ENCODE measurements at regions not wholly inside any gene's neighbourhood (a gene's known extent, or its start where the extent isn't known, plus 50 kb on each side); places are given as distances from the start of the nearest gene placed in this dataset.
"Not testable (repeated sequence)": the region's sequence is repeated elsewhere in the genome, so short reads cannot be mapped to it uniquely, and the experiment has no call there.

- no peak for DNase-seq
These were observed 380.4 kb upstream of the SORCS1 start for GRCh38 chr10:107544706-107545520.

DNA sequence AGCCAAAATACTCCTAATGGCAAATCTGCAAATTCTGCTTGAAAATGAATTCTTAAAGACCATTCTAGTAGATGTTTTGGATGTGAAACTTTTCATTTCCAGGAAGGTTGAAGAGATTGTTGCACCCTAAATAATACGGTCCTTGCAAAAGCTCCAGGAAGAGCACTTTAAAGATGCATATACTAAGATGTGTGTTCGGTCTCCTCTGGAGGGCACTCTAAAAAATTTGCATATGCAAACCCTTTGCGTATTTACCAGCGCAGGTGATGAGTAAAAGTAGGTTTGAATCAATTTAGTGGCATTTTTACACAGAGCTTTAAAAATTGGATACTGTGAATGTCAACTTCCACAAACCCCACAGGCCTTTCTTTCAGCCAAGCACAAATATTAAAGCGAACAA is 378.1 kb upstream of the SORCS1 start:
- no peak for DNase-seq

GRCh38 chr10:107542016-107542415 is 377.5 kb upstream of the SORCS1 start:
- DNase-seq: no peak

DNA sequence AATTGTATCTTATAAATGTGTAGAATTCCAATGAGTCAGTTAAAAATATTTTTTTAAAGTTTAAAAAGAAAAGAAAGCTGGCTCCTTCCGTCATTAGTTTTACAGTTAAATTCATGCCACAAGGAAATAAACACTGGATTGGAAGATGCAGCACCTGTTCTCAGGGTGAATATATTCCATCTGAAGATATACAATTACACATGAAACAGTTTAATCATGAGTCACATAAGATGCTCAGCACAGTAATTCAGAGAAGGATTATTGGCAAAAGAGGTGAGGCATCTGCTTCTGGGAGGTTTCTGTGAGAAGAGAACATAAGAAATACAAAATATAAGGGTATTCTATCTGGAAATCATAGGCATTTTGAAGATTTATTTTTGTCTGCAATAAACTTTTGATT is 376.5 kb upstream of the SORCS1 start:
- no peak for DNase-seq

GRCh38 chr10:107529350-107529749 is 364.8 kb upstream of the SORCS1 start:
- DNase-seq: no peak

GRCh38 chr10:107520348-107520747 is 355.8 kb upstream of the SORCS1 start:
- no peak for DNase-seq

DNA sequence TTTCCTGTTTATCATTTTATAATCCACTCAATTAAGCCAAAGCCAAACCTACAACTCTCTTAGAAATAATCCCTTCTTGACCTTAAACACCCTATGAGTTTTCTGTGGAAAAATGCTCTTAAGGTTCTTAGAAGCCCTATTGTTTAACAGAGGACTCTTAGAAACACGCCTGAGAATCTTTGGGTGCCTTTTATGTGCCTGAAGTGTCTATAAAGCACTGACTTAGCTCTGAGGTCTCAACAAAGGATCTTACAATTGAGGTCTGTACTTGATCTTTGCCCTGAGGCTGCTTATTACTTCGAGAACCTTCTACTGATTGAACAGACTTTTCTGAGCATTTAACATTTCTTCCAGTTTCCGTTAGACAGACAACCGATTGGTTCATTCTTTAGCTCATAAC is 353.3 kb upstream of the SORCS1 start:
- no peak for DNase-seq

DNA sequence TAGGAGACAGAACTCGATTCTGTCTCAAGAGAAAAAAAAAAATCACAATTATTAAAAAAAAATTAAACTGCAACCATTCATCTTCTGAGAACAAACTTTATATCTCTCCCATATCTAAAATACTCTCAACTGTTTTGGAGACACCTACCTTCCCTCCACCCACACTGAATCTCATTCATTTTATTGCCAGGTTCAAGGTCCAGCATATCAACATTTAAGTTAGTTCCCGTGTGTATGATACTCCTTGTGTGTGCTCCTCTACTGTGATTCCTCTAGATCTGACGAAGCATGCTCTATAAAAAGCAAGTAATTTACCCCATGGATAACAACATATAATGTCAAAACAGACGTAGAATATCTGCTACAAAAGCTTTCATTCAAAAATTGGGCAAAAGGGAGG is 351.8 kb upstream of the SORCS1 start:
- no peak for DNase-seq

- not testable (repeated sequence) for DNase-seq
These were observed 339.5 kb upstream of the SORCS1 start for GRCh38 chr10:107504011-107504410.

DNA sequence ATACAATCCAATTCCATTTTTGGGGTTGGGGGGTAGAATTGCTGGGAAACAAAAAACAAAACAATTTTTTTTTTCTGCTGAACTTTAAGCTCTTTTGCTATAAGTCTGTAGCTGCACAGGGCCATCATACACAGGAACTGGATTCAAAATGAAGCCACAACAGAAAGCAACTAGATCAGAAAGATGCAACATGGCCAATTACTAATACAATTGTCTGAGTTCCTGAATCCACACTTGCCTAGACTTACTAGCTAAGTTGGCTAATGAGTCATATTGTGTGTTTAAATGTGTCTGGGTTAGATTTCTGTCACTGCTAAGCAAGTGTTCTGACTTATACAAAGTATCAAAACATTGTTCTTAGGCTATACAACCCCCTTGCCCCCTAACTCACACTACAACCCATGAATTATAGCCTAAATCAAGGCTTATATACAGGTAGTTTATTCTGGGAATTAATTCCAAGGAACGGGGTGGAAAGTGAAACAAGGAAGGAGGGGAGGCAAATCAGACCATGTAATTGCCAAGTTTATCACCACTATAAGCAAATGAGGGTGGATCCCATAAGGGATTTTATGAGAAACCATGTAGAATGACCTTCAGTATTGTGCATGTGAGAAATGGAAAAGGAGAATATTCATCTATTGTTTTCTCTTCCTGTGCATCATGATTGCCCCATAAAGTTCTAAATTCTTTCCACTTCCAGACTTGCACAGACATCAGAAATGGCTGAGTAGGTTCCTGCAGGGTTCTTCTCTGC is 337.9 kb upstream of the SORCS1 start:
- no peak for DNase-seq

DNA sequence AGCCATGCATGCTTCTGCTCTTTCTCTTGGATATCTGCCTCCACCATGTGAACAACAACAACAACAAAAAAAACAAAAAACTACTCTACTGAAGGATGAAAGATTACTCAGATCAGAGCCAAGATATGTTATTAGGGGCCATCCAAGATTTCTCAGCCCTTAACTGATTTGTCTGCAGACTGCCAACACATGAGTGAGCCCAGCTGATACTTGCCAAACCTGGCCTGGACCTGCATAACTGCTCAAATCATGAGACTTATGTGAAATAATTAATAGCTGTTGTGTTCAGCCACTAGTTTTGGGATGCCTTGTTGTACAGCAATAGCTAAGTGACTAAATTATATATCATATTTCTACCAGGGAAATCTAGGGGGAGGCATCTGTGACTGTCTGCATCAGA is 334.5 kb upstream of the SORCS1 start:
- no peak for DNase-seq

DNA sequence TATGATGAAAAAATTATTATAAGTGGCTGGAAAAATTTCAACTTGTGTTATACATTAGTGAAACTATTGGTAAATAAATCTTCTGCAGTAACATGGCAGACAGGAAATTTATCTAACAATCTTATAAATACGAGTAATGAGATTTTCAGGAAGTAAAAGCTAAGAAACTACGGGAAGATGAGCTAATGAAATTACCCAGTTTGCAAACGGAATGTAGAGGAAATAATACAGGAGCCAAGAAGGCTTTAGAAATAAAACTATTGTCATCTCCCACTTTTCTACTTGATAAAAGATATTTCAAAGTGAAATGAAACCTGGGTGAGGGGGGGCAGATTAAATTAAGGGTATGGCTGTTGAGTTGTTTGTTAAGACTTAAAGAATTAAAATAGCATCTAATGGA is 332.5 kb upstream of the SORCS1 start:
- no peak for DNase-seq

GRCh38 chr10:107496594-107496993 is 332.1 kb upstream of the SORCS1 start:
- no peak for DNase-seq

- DNase-seq: no peak
These were observed 327.9 kb upstream of the SORCS1 start for GRCh38 chr10:107492389-107492788.

DNA sequence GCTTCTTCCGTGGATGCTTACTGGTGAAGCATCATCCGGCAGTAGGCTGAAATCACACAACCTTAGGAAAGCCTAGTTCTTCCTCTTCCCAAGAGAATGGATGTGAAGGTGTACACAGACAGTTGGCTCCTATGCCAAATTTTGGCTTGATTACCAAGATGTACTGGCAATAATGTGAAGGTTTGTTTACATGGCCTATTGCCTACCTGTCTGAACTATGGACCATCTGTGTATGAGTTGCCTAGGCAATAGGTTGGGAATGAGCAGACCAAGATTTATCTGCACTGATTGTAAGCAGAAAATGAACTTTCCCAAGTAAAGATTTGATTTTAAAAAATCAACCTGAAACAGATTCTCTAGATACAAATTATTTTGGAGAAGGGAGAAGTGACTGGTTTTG is 325.9 kb upstream of the SORCS1 start:
- no peak for DNase-seq

- no peak for DNase-seq
These were observed 322.8 kb upstream of the SORCS1 start for GRCh38 chr10:107487284-107487683.

DNA sequence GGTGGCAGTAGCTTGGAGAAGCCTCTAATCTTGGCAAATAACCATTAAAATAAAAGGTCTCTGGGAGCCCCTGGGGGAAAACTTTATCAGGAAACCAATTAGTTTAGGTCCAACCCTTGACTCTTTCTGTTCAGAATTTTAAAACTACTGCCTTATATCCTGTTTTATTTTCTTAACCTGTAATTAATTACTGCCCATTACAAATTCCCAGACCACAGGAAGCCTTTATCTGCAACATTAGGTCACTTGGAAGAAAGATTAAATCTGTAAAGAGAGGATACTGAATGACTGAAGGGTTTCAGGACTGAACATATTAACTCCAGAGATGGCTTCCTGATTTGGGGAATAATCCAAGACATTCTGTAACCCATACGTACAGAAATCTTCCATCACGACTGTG is 320.5 kb upstream of the SORCS1 start:
- DNase-seq: no peak

- DNase-seq: no peak
These were observed 317.4 kb upstream of the SORCS1 start for GRCh38 chr10:107481881-107482280.

- no peak for DNase-seq
These were observed 316.7 kb upstream of the SORCS1 start for GRCh38 chr10:107481224-107481623.

DNA sequence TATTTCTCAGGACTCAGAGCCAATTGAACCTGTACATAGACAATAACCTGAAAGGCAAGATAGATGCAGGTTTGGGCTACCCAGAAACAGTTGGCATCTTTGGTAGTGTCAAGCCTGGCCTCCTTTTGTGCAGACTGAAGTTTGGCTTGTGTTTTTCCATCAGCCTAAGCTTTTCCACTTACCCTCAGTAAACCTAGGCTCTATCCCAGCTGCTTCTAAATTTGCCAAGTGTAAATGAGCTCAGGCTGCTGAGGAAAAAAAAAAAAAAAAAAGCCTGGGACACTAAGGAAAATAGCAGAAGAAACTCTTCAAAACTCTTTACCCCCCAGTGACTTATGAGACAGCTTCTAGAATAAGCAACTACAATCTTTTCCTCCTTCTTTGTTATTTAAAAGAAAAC is 316.3 kb upstream of the SORCS1 start:
- DNase-seq: no peak

GRCh38 chr10:107477266-107477665 is 312.8 kb upstream of the SORCS1 start:
- no peak for DNase-seq

DNA sequence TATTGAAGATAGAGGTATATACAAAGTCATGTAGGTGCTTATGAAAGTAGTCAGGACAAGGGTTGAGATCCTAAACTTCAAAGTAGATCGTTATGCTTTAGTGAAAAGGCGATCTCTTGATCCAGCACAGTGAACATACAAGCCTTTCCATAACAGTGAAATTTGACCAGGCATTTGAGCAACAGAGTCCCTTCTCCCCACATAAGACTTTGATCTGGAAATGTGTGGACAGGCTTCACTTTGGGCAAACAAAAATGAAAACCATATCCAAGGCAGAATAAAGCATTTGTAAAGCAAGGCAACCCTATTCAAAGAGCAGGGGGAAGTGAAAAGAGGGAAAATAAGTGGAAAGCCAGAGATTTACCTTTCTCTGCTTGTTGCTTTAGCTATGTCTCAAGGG is 311.9 kb upstream of the SORCS1 start:
- no peak for DNase-seq

- DNase-seq: no peak
These were observed 310.1 kb upstream of the SORCS1 start for GRCh38 chr10:107474650-107475049.

DNA sequence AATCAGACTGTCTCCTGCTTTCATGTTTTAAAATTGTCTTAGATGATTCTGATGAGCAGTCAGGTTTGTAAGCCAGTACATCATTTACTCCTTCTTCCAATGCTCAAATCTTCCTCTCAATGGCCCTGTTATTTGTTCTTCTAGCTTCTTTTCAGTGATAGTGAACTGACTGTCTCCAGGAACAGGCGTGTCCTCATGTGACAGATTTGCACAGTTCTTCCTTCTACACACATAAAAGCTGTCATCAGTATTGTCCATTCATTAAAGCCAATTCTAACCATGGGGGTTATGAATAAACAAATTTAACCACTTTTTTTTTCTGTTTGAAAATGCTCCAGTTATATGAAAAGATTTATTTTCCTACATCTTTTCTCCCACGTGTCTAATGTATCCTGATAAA is 308.7 kb upstream of the SORCS1 start:
- no peak for DNase-seq

DNA sequence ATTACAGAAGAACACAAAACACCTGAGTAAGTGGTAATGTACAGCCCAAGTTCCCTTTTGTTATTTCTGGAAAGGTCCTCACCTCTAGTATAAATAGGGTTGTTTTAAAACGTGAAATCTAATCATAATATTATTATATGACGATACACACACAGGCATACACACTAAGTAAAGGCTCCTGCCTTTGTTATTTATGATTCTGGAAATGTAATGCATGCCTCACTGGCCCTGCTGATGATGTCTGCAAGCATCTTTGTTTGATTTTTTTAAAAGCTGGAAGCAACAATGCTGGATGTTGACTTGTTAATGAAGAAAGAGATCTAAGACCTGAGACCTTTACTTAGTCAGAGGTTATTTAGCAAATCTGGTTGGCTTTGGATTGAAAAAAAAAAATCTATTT is 307.4 kb upstream of the SORCS1 start:
- DNase-seq: no peak

Measured in NCI-H1930 (cell line).